HuH-7.5 (cell line): ENCODE measurements at regions not wholly inside any gene's neighbourhood (a gene's known extent, or its start where the extent isn't known, plus 50 kb on each side); places are given as distances from the start of the nearest gene placed in this dataset.
A peak's percentile ranks its signal among the peaks of the same experiment; 100 is the strongest.
"Not testable (repeated sequence)": the region's sequence is repeated elsewhere in the genome, so short reads cannot be mapped to it uniquely, and the experiment has no call there.

Experiments
- DNase-seq: peaks from one replicate; pipeline ENCODE4 v3.0.0; 2011; ENCODE audit warnings: low spot score

DNA sequence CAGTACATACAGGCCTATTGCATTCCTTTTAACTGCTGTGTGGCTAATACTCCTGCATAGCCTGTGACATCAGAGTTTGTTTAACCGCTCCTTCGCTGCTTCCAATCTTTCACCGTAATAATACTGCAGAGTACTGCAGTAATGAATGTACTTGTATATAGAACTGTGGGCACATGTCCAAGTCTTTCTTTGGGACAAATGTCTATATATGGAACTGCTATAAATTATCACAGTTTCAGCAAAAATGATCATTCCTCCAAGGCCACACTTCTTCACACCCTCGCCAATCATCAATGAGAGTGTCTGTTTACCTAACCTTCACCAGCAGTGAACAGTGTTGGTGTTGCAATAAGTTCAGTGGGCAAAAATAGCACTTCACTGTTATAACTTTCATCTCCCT is 230.4 kb downstream of the SP3 start:
- DNase-seq, result peak; percentile 30

DNA sequence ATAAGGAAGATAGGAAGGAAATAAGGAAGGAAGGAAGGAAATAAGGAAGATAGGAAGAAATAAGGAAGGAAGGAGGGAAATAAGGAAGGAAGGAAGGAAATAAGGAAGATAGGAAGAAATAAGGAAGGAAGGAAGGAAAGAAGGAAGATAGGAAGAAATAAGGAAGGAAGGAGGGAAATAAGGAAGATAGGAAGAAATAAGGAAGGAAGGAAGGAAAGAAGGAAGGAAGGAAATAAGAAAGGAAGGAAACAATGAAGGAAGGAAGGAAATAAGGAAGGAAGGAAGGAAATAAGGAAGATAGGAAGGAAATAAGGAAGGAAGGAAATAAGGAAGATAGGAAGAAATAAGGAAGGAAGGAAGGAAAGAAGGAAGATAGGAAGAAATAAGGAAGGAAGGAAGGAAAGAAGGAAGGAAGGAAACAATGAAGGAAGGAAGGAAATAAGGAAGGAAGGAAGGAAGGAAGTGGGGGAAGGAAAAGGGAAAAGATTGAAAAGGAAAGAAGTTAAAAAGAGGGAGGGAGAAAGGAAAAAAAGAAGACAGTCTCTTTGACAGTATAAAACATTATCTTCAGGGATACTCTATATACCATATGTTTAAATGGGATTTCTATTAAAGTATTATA is 227.1 kb downstream of the SP3 start:
- not testable (repeated sequence) for DNase-seq

DNA sequence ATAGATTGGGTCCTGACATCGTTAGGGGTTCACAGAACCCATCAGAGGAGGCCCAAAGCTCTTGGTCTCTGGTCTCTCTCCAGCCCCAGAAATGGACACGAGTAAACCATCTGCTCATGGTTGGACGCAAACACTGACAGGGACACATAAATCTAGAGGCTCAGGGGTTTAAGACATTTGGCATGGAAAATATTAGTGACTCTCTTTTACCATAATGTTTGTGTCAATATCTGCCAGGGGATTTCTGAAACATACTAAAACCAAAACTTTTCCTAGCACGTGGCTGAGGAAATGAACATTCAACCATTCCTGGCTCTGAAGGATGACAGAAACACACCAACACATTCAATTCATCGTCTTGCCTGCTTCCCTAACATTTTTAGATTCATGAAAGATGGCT is 226.2 kb downstream of the SP3 start:
- DNase-seq, result no peak

DNA sequence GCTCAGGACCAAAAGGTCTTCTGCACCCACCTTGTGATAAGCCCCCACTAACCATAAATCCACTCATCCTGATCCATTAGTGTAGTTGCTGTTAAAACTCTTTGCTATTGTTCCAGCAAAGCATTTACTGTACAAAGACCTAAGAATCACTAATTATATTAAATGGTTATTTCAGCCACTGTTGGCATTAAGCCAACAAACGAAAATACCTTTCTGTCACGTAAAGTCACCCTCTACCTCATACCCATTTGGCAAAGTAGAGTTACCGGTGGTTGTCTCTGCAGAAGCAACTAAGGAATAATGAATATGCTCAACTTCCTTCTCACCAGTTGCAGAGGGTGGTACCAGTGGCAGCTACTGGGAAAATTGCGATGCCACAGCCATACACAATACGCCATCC is 224.5 kb downstream of the SP3 start:
- no peak for DNase-seq

DNA sequence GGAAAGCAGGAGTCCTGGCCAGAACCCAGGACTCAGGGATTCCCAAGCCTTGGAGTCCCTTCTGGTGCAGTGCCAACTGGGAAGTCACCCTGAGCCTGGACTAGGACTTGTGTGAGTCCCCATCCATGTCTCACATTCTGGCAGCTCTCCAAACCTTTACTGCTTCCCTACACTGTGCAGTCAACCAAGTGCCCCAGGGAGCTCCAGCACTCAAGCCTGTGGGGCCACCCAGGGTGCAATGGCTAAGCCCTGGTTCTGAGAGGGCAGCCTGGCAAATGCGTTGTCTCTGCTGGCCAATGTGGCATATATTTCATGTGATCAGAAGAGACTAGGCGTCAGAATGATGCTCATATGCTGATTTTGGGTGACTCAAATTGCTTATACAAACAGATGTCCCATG is 223.4 kb downstream of the SP3 start:
- no peak for DNase-seq

DNA sequence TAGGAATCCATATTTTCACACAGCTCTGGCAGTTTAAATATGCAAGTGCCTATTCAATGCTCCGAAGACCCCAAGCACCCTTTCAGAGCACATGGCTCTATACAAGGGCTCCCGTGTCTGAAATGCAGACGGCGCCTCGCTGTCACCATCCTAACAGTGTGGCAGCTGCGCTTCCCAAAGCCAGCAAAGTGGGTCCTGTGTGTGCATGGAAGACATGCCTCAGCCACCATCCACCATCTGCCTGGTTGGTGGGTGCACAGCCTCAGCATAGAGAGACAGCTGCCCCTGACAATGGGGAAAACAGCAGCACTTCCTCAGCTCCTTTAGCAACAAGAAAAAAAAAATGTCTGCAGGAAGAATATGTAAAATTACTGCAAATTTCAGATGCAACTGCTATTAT is 218.1 kb downstream of the SP3 start:
- no peak for DNase-seq

DNA sequence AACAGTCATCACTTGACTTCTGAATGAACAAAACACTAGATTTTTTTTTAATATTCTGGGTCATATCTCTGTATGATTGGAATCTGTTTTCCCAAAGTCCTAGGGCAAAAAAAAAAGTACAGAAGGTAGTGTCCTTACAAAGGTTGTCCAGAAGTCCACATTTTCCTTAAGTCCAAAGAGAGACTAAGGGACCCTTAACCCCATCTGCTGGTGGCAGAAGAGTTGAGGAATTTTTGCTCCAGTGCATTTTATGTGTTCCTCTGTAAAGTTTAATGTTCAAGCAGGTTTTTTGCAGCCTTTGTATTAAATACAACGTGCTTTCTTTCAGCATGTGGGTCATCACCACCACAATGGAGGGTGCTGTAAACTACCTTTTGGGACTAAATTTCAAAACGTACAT is 215.9 kb downstream of the SP3 start:
- no peak for DNase-seq

DNA sequence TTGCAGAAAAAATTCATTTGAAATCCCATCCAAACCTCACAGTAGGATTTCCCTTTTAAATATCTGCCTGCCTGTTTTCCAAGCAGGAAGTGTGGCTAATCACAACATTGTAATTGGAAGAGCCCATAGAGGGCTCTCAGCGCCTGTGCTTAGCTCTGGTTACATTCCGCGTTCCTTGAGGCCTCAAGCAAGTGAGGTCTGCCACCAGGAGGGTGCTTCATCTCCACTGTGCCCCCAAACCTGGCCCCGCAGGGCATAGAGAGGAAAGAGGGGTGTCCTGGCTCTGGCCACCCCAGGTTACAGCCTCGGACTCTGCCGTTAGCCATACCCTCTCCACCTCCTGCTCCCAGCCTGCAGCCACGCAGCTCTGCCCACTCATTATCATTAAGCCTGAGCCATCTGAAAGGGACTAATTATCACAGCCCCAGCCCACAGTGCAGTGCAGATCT is 214.8 kb downstream of the SP3 start:
- DNase-seq, result no peak

DNA sequence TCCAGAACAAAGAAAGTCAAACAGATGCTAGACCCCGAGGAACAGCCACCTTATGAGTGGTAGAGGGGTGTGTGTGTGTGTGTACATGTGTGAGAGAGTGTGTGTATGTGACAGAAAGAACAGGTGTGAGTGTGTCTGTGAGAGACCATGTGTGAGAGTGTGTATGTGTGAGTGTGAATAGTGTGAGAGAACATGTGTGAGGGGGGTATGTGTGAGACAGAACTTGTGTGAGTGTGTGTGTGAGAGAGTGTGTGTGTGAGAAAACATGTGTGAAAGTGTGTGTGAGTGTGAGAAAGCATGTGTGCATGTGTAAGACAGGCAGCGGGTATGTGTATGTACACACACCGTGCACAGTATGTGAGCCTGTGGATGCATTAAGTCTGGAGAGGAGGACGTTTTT is 214.3 kb downstream of the SP3 start:
- DNase-seq, result no peak

DNA sequence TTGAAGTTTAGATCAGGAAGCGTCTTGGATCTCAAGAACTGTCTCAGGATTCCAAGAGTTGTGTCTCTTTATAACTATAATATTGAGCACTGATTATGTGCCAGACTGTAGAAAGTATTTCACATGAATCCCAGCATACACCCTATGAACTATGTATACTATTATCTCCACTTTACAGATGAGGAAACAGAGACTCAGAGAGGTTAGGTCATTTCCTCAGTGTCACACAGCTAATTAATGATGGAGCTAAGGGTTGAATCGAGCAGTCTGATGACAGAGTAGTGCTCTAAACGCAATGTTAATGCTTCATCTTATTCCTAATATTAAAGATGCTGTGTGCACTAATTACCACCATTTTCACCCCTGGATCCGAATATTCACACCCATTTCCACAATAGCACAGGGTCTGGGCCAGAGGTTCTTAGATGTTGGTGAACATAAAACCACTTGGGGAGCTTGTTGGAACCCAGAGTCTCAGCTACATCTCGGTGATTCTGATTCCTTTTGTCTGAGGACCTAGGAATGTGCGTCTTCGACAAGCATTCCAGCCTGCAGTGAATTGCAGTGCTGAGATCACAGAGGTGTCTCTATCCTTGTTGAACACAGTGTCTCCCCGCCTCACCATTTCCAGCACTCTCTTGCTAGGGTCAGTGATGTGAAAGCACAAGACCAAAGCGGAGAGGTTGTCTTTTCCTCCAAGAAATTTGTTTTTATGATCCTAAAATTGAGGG is 213.8 kb downstream of the SP3 start:
- DNase-seq, result no peak

DNA sequence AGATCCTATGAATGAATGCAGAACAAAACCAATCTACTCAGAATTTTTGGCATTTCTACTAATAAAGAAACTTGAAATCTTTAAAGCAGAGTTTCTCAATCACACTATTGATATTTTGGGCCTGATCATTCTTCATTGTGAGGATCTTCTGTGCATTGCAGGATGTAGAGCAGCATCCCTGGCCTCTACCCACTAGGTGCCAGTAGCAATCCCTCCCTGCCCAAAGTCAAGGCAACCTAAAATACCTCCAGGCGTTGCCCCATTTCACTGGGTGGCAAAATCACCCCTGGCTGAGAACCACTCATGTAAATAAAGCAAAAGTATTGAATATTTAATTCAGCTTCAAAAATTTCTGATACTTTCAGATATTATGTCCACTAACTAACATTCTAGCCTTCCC is 213.0 kb downstream of the SP3 start:
- DNase-seq, result no peak

DNA sequence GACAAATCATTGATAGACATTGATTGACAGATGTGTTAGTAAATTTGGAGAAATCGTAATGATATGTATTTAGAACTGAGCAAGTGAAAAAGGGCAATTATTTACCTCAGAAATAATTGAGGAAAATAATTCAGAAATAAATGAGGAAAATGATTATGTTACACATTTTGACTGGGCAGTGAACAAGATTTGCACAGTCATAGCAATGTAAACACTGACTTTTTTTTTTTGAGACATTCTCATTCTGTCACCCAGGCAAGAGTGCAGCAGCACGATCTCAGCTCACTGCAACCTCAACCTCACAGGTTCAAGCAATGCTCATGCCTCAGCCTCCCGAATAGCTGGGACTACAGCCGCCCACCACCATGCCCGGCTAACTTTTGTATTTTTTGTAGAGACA is 211.7 kb downstream of the SP3 start:
- DNase-seq, result no peak

DNA sequence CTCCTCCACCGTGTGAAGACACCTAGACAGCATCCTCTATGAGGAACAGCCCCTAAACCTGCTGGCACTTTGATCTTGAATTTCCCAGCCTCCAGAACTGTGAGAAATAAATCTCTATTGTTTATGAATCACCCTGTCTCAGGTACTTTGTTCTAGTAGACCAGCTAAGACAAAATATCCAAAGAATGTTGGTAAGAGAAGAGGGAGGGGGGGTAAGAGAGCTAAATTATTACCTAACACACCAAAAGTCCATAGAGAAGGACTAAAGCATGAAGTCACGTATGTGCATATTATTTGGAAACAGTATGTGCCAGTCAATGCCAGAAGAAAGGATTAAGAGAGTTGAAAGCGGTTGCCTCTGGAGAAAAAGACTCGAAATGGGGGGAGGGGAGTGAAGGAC is 211.0 kb downstream of the SP3 start:
- DNase-seq, result no peak

DNA sequence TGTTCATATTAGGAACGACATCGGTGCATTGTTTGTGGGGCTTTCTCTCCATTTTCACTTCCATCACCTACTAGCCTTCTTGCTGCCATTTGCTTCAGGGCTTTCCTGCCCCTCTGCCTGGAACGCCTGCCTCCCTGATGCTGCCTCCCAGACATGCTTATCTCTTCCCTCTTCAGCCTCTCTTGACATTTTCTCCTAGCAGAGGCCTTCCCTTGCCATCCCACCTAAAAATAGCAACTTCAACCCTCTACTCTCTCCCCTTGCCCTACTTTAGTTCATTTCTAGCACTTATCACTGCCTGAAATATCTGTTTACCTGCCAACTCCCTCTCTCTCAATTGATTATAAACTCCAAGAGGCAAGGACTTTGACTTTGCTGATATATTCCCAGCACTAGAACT is 210.3 kb downstream of the SP3 start:
- no peak for DNase-seq

DNA sequence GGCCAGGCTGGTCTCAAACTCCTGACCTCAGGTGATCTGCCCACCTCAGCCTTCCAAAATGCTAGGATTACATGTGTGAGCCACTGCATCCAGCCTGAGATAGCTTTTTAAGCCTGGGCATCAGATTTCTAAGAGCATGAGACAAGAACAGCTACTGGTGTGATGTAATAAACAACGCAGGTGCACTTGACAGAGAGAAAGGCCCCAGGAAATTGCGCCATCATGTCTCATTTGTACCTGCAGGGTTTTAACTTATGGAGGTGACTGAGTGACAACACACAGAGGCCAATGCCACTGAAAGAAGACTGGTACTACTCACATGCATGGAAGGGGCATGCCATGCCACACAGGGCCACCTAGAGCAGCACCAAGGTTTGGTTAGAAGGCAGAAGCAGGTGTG is 209.4 kb downstream of the SP3 start:
- DNase-seq, result no peak

DNA sequence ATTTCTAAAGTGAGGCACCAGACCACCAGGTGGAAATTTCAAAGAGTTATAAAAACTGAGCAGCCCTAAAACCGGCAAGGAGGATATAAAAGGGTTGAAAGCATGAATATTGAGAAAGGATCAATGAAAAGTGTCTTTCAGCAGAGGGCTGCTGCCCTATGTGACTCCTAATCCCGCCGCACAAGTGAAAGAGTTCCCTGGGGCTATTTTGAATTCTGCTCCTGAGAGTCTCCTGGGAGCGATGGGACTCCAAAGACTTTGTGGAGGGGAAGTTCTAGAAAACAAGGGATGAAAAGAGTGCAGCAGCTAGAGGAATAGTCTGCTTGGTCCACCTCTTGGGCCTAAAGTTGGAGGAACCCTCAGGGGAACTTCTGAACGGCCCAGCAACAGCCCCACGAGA is 205.2 kb downstream of the SP3 start:
- DNase-seq, result no peak

DNA sequence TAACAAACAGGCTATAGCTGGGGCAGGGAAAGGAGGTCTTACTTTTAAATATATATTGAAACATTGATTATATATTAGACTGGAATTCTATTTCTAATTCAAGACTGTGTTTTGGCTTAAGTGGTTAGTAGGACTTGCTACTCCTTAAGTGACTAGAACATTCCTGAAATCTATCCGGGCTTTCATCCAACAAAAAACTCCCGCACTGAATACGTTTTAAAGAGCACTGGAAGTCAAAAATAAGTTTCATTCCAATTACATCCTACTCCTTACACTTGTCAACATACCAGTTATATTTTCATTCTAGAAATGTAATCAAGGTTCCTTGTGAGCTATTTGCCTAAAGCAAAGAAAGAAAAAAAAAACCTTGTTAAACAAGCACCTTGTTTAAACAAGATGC is 204.6 kb downstream of the SP3 start:
- DNase-seq, result no peak

DNA sequence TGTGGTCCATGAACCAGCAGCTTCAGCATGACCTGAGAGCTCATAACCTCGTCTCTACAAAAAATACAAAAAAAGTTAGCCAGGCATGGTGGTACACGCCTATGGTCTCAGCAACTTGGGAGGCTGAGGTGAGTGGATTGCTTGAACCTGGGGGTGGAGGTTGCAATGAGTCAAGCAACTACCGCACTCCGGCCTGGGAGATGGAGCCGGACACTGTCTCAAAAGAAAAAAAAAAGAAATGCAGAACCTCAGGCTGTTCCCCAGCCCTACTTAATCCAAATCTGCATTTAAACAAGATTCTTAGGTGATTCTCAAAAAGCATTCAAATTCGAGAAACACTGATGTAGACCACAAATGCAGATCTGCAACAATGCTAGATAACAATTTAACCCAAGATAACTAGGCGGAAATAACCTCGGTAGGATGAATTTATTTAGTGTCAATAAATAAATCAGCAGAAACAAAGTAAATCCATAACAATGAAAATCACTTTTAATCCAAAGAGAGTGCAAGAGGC is 203.5 kb downstream of the SP3 start:
- DNase-seq, result no peak

DNA sequence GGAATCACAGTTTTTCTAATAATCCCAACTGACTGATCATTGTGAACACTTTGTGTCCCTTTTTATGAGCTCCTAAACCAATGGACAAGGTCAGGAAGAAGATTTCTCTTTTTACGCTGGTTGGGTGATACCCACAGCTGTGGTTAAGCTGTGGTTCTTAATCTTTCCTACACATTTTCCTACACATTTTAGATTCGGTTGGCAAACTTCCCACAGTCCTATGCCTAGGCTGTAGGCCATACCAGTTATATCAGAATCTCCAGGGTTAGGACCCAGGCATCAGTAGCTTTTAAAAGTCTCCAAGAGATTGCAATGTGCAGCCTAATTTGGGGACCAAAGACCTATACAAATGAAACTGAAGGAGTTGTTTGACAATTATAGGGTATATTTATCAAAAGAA is 203.0 kb downstream of the SP3 start:
- no peak for DNase-seq

DNA sequence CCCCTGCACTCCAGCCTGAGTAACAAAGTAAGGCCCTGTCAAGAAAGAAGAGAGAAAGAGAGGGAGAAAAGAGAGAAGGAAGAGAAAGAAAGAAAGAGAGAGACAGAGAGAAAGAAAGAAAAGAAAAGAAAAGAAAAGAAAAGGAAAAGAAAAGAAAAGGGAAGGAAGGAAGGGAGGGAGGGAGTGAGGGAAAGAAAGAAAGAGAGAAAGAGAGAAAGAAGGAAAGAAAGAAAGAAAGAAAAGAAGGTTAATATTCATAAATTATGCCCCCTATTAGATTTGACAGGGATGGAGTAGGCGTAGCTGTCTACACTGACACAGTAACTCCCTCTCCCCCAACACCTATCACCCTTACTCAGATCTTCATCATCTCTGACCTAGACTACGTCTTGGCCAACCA is 202.3 kb downstream of the SP3 start:
- no peak for DNase-seq

DNA sequence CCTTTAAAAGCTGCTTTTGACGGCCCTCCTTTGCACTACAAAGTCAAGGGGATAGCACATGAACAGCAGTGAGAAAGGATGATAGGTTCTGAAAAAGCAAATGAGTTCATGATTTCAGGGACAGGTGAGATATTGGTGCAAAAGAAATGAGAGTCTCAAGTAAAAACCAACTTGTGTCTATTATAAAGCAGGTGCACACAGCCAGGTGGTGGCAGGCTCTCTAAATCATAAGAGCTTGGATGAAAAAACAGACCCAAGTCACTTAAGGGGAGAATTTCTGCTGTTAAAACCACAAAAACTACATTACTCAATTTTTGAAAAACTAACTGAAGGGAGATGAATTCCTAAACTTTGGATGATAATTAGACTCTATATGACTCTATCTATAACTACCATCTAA is 201.5 kb downstream of the SP3 start:
- no peak for DNase-seq

DNA sequence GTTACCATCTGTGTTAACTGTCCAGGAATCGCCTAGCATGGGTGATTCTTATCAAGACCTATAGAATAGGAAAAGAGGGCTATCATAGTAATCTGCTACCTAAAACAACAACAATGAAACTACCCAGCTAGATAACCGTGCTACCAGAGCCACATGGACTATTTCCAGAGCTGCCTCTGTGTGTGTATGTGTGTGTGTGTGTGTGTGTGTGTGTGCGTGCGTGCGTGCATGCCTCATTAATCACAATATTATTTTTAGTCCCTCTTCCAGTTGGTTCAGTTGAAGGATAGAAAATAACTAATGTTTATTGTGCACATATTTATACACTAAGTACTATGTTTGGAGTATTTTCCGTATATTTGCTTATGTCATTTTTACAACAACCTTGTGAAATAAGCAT is 201.1 kb downstream of the SP3 start:
- DNase-seq, result no peak

DNA sequence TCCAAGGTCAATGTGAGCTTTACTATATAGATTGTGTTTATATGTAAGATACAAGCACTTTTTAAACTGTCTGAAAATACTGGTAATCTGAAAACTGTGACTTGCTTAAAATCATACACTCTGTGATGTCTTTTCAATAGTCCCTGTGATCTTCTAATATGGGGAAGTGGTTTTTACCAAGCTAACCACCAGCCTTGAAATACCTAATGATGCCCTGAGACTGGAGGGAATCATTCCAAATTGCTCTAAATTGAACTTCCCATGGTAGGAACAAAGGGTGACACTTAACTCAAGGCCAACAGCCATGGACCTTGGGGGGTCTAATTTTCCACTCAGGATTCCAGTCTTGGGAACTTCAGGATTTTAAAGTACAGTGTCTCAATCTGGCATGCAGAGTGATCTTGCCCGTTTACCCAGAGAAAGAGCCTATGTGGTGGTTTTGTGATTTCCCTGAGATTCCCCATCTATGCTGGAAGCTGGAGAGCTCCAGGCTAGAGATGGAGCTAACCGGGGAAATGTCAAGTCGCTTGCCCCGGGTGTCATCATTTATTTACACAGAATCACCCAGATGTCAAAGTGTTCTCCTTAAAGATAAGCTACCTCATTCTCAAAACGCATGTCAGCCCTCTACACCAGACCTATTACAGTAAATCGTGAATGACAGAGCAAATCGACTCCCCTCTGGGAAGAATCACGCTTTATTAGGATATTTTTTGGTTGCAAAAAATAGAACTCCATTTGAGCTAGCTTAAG is 198.5 kb downstream of the SP3 start:
- DNase-seq, result no peak
